AG04450 (cell line): ENCODE measurements at regions not wholly inside any gene's neighbourhood (a gene's known extent, or its start where the extent isn't known, plus 50 kb on each side); places are given as distances from the start of the nearest gene placed in this dataset.
"Not testable (repeated sequence)": the region's sequence is repeated elsewhere in the genome, so short reads cannot be mapped to it uniquely, and the experiment has no call there.

Experiments used
- CTCF ChIA-PET: fragments of 300-600, 350-600 bp; formaldehyde crosslinking; extraction: SDS; loops from one replicate; lab custom pipeline; 2022; ENCODE audit warnings: antibody characterized with exemption, inconsistent platforms; lab: Charles Lee
- POLR2A ChIA-PET: fragments of 350-600 bp; formaldehyde crosslinking; extraction: SDS; loops from one replicate; lab custom pipeline; 2021; ENCODE audit warnings: antibody characterized with exemption, inconsistent platforms; lab: Yijun Ruan, JAX
- DNase-seq: peaks from one replicate; pipeline ENCODE4 v3.0.0-alpha.2; 2011; ENCODE audit warnings: low read depth, low spot score
- H3K27ac ChIP-seq: one replicate; pipeline ENCODE4 v1.5.1; 2012; ENCODE audit warnings: low read depth, low read length, control low read depth
- H3K27me3 ChIP-seq: one replicate; pipeline ENCODE4 v1.6.0; 2012; ENCODE audit warnings: low read length; ENCODE audit not compliant: control insufficient read depth, insufficient read depth
- H3K4me3 ChIP-seq: 2 replicates; pipeline ENCODE4 v1.5.1; 2011; ENCODE audit warnings: mild to moderate bottlenecking, low read depth, low read length, control low read depth
- H3K9me3 ChIP-seq: 2 replicates; pipeline ENCODE4 v1.5.1; 2012; ENCODE audit warnings: low read length; ENCODE audit not compliant: control insufficient read depth, insufficient read depth
- TF ChIP-seq, protein P1 (sequence below): IDR thresholded peaks from 2 replicates; pipeline ENCODE4 v1.5.1; 2011; ENCODE audit warnings: low read depth, low read length, control low read depth, inconsistent platforms

DNA sequence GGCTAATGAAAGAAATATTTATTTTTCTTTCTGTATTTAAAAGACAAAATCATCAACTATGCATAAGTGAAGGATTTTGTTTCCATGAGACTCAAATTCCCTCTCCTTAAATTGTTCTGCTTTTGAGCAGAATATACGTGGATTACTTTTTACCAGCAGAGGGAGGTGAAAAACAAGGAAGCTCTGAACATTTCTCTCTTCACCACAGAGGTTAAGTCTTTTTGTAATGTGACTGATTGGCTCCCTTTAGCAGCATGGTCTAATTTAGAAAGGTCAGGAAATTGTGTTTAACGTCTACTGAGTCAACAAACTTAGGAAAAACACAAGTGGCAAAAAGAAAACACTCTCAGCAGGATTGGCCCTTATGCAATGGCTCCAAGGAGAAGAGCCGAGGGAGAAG, 55.1 kb upstream of the F9 start:
- Histone ChIP-seq H3K4me3 (no peak overlapping the region), H3K27ac (no peak overlapping the region), H3K9me3 (no peaks in the 10 kb centered on the region), H3K27me3 (no peaks in the 10 kb centered on the region)
- TF ChIP-seq, protein P1, sequence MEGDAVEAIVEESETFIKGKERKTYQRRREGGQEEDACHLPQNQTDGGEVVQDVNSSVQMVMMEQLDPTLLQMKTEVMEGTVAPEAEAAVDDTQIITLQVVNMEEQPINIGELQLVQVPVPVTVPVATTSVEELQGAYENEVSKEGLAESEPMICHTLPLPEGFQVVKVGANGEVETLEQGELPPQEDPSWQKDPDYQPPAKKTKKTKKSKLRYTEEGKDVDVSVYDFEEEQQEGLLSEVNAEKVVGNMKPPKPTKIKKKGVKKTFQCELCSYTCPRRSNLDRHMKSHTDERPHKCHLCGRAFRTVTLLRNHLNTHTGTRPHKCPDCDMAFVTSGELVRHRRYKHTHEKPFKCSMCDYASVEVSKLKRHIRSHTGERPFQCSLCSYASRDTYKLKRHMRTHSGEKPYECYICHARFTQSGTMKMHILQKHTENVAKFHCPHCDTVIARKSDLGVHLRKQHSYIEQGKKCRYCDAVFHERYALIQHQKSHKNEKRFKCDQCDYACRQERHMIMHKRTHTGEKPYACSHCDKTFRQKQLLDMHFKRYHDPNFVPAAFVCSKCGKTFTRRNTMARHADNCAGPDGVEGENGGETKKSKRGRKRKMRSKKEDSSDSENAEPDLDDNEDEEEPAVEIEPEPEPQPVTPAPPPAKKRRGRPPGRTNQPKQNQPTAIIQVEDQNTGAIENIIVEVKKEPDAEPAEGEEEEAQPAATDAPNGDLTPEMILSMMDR: no peak
- no peak for DNase-seq
- POLR2A ChIA-PET: no interaction called here
- CTCF ChIA-PET: no interaction called here

DNA sequence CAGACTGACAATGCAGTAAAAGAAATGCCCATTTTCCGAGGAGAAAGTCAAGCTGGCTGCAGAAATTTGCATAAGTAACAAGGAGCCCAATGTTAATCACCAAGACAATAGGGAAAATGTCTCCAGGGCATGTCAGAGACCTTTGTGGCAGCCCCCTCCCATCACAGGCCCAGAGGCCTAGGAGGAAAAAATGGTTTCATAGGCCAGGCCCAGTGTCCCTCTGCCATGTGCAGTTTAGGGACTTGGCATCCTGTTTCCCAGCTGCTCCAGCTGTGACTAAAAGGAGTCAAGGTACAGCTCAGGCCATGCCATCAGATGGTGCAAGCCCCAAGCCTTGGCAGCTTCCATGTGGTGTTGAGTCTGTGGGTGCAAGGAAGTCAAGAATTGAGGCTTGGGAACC, 68.6 kb upstream of the F9 start:
- H3K27ac ChIP-seq, POLR2A ChIA-PET, H3K27me3 ChIP-seq, CTCF ChIA-PET, DNase-seq, H3K4me3 ChIP-seq, H3K9me3 ChIP-seq: not testable (repeated sequence)

DNA sequence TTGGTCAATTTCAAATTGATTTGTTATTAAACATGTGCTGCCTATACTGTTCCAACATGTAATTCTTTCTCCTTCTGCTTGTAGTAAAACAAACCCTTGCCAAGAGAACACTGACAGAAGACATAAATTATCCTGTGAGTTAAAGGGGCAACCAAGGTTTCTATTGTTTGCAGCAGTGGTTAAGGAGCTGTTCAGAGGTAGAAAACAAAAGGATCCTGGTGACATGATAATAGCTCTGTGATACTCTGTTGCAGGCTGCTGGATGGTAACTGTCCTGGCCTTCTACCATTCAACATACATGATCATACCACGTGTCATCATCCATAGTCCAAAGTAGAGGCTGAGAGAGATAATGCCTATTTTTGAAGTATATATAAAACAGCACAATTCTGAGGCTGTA, 75.8 kb upstream of the F9 start:
- Histone ChIP-seq H3K27ac (no peak overlapping the region), H3K27me3 (no peaks in the 10 kb centered on the region), H3K9me3 (no peaks in the 10 kb centered on the region), H3K4me3 (no peak overlapping the region)
- ChIA-PET POLR2A (no interaction called here), CTCF (no interaction called here)
- TF ChIP-seq, protein P1: no peak
- no peak for DNase-seq

- Histone ChIP-seq H3K4me3 (no peak overlapping the region), H3K27me3 (no peaks in the 10 kb centered on the region), H3K9me3 (peaks cover 5% of the 10 kb centered on the region; the same call in 1 of the 2 replicates), H3K27ac (no peak overlapping the region)
- no peak for DNase-seq
- ChIA-PET POLR2A (no interaction called here), CTCF (no interaction called here)
- TF ChIP-seq, protein P1: no peak
These were observed 81.5 kb upstream of the F9 start for GRCh38 chrX:139448996-139449395.

DNA sequence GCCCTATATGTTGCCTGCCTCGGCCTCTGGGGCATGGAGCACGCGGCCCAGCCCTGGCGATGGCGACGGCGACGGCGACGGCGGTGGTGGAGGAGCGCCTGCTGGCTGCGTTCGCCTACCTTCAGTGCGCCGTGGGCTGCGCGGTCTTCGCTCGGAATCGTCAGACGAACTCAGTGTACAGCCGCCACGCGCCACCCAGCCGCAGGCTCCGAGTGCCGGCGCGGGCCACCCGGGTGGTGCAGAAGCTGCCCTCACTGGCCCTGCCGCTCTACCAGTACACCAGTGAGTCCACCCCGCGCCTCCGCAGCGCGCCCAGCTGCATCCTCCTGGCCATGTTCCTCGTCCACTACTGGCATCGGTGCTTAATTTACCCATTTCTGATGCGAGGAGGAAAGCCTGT, 83.7 kb upstream of the F9 start:
- H3K27ac ChIP-seq: no peak overlapping the region
- TF ChIP-seq, protein P1: no peak
- POLR2A ChIA-PET: no interaction called here

GRCh38 chrX:139429913-139430312, 100.6 kb upstream of the F9 start:
- H3K4me3 ChIP-seq: no peak overlapping the region
- TF ChIP-seq, protein P1: no peak
- H3K27me3 ChIP-seq: no peaks in the 10 kb centered on the region
- no peak for DNase-seq
- H3K27ac ChIP-seq: no peak overlapping the region
- CTCF ChIA-PET: no interaction called here
- POLR2A ChIA-PET: no interaction called here
- no peaks in the 10 kb centered on the region for H3K9me3 ChIP-seq

More for the DNA sequence above, 83.7 kb upstream of the F9 start:
- CTCF ChIA-PET: no interaction called here
- DNase-seq: no peak
- Histone ChIP-seq H3K9me3 (peaks cover 5% of the 10 kb centered on the region; the same call in 1 of the 2 replicates), H3K4me3 (no peak overlapping the region), H3K27me3 (no peaks in the 10 kb centered on the region)
